Stimulated activated CD4-positive, alpha-beta T cell treated with anti-CD3 and anti-CD28 coated beads, TNF-alpha, amount 100 ng/mL, for 4 hours (primary cell): ENCODE measurements at regions not wholly inside any gene's neighbourhood (a gene's known extent, or its start where the extent isn't known, plus 50 kb on each side); places are given as distances from the start of the nearest gene placed in this dataset.

Experiments used
- DNase-seq, 3 experiments: peaks; one replicate each; pipeline ENCODE4 v3.0.0-alpha.2; 2020; ENCODE audit warnings: low read depth in 3 of 3

GRCh38 chr4:110959041-110959643 is 336.3 kb upstream of the PITX2 start:
- no peak for DNase-seq

- DNase-seq: no peak
These were observed 338.2 kb upstream of the PITX2 start for GRCh38 chr4:110961066-110961465.

- DNase-seq: no peak
These were observed 339.7 kb upstream of the PITX2 start for GRCh38 chr4:110962616-110963015.

- no peak for DNase-seq
These were observed 340.9 kb upstream of the PITX2 start for GRCh38 chr4:110963662-110964280.

GRCh38 chr4:110967936-110968335 is 345.1 kb upstream of the PITX2 start:
- no peak for DNase-seq

GRCh38 chr4:110970642-110971041 is 347.8 kb upstream of the PITX2 start:
- no peak for DNase-seq

- DNase-seq: no peak
These were observed 352.5 kb upstream of the PITX2 start for GRCh38 chr4:110975338-110975737.

- DNase-seq: no peak
These were observed 354.7 kb upstream of the PITX2 start for GRCh38 chr4:110977554-110977953.

GRCh38 chr4:110978761-110979160 is 355.9 kb upstream of the PITX2 start:
- DNase-seq: no peak

- no peak for DNase-seq
These were observed 359.6 kb upstream of the PITX2 start for GRCh38 chr4:110982486-110982885.

GRCh38 chr4:110988722-110989121 is 365.8 kb upstream of the PITX2 start:
- no peak for DNase-seq

- no peak for DNase-seq
These were observed 366.2 kb upstream of the PITX2 start for GRCh38 chr4:110989125-110989524.

GRCh38 chr4:110994781-110995180 is 371.9 kb upstream of the PITX2 start:
- no peak for DNase-seq

- DNase-seq: no peak
These were observed 375.4 kb upstream of the PITX2 start for GRCh38 chr4:110998320-110998719.

GRCh38 chr4:111011458-111011857 is 388.6 kb upstream of the PITX2 start:
- DNase-seq: no peak

- DNase-seq: no peak
These were observed 391.0 kb upstream of the PITX2 start for GRCh38 chr4:111013846-111014245.

- no peak for DNase-seq
These were observed 391.7 kb upstream of the PITX2 start for GRCh38 chr4:111014537-111014936.

- DNase-seq: no peak
These were observed 393.5 kb upstream of the PITX2 start for GRCh38 chr4:111016416-111016815.

- no peak for DNase-seq
These were observed 395.3 kb upstream of the PITX2 start for GRCh38 chr4:111018216-111018615.

- DNase-seq: no peak
These were observed 397.6 kb upstream of the PITX2 start for GRCh38 chr4:111020476-111020875.

GRCh38 chr4:111020961-111021360 is 398.1 kb upstream of the PITX2 start:
- no peak for DNase-seq

- no peak for DNase-seq
These were observed 399.9 kb upstream of the PITX2 start for GRCh38 chr4:111022758-111023157.

- DNase-seq: no peak
These were observed 404.6 kb upstream of the PITX2 start for GRCh38 chr4:111027526-111027925.

- DNase-seq: no peak
These were observed 405.9 kb upstream of the PITX2 start for GRCh38 chr4:111028795-111029194.
